GM12874 (cell line): ENCODE measurements at regions not wholly inside any gene's neighbourhood (a gene's known extent, or its start where the extent isn't known, plus 50 kb on each side); places are given as distances from the start of the nearest gene placed in this dataset.

Source experiments
- TF ChIP-seq, protein P1 (sequence below): IDR thresholded peaks from 2 replicates; pipeline ENCODE4 v1.5.1; 2011; ENCODE audit warnings: low read depth, mild to moderate bottlenecking, control low read depth, low read length, moderate library complexity; ENCODE audit not compliant: insufficient read depth

DNA sequence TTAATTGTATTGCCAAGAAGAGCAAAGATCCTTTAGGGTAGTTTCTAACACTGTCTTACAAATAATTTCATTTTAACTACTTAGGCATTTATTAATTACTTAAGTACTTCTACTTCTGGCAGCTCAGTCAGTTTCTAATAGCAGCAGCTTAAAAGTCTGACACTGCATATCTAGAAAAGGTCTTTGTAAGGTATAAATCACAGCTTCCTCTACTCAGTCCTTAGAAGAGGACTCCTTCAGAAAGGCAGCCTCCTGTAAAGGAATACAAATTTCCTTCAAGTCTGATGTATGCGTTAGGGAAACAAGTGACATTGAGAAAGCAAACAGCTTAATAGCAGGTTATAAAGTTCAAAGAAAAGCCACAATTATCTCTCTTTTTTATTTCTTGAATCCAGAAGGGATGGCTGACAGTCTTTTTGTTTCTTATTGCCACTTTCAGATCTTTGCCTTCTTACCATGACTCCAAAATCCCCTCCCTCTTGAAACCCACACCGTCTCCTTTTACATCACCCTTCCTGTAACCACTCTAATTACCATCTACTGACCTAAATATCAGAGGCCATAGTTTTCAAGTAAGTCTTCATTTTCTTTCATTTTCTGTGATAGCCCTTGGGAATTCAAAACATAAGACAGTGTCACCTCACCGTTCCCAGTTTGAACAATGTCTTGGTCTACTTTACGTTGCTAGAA, 109.5 kb downstream of the CGGBP1 start:
- TF ChIP-seq, protein P1, sequence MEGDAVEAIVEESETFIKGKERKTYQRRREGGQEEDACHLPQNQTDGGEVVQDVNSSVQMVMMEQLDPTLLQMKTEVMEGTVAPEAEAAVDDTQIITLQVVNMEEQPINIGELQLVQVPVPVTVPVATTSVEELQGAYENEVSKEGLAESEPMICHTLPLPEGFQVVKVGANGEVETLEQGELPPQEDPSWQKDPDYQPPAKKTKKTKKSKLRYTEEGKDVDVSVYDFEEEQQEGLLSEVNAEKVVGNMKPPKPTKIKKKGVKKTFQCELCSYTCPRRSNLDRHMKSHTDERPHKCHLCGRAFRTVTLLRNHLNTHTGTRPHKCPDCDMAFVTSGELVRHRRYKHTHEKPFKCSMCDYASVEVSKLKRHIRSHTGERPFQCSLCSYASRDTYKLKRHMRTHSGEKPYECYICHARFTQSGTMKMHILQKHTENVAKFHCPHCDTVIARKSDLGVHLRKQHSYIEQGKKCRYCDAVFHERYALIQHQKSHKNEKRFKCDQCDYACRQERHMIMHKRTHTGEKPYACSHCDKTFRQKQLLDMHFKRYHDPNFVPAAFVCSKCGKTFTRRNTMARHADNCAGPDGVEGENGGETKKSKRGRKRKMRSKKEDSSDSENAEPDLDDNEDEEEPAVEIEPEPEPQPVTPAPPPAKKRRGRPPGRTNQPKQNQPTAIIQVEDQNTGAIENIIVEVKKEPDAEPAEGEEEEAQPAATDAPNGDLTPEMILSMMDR, result no peak

DNA sequence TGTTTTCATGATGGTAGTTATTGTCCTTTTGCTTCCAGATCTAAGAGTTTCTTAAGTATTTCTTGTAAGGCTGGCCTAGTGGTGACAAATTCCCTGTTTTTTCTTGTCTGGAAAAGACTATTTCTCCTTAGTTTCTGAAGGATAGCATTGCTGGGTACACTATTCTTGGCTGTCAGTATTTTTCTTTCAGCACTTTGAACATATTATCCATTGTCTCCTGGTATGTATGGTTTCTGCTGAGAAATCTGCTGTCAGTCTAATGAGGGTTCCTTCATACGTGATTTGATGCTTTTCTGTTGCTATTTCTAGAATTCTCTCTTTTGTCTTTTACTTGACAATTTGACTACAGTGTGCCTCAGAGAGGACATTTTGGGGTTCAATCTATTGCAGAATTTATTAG, 134.3 kb downstream of the CGGBP1 start:
- TF ChIP-seq, protein P1, result no peak

DNA sequence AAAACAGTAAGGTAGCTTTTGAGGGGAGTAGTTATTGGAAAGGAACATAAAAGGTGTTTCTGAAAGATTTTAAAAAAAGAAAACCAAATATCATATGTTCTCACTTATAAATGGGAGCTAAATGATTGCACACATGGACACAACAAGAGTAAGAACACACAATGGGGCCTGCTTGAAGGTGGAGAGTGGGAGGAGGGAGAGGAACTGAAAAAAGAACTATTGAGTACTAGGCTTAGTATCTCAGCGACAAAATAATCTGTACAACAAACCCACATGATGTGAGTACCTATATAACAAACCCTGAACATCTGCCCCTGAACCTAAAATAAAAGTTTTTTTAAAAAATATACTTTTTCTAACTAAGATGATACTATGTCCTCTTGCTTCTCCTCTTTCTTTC, 138.3 kb downstream of the CGGBP1 start:
- TF ChIP-seq, protein P1, result no peak

DNA sequence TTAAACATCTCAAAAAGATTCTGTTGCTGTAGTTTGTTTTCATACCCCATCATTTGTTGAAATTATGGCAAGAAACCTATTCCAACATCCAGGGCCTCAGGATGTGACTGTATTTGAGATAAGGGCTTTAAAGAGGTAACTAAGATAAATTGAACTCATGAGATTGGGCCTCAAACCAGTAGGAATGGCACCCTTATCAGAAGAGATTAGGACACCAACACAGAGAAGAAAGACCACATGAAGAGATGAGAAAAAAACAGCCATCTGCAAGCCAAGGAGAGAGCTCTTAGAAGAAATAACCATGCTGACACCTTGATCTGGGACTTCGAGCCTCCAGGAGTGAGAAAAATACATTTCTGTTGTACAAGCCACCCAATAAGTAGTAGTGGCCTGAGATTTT, 157.7 kb downstream of the CGGBP1 start:
- TF ChIP-seq, protein P1, result no peak

DNA sequence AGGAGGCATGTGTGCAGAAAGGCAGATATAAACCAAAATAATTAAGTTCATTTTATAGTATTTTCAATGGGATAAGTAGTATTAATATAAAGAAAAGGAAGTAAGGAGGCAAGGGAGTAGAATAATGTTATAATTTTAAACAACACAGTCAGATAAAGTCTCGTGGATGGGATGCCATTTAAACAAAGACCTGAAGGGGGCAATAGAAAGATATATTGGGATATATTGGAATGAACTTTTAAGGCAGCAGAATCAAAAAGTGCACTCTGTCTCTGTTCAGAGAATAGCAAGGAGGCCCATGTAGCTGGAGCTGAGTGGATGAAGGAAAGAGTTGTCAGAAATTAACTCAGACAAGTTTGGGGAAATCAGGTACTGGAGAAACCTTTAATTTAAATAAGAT, 158.7 kb downstream of the CGGBP1 start:
- TF ChIP-seq, protein P1, result no peak

DNA sequence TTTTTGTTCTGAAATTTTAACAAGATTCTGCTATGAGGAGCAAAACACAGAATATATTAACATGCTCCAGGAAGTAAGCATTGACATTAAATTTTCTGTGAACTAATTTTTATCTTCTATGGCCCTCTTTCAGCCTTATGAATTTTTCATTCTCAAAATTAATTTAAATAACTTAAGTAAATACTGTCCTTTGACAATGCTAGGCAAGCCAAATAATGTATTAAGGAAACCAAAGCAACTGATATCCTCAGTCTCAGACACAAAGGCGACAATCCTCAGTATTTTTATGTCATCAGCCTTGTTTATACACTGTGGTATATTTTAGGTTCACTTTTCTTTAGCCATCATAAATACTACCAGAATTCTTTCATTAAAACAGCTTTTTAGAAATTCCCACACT, 159.8 kb downstream of the CGGBP1 start:
- TF ChIP-seq, protein P1, result no peak

DNA sequence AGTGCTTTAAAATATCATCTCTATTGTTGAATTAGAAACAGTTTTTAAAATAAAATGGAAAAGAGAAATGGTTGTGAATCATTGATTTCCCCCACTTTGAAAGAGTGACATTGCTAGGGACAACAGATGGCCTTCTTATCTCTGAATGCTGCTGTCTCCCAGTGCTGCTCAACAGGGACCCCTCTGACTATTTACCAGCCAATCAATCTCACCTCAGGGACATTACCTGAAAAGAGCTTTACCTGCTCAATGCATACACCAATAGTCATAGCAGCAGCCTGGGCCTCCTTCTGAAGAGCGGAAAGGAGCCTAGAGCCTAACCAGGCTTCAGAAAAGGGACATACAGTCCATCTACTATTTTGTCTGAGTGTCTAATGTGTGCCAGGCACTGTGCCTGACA, 162.8 kb downstream of the CGGBP1 start:
- TF ChIP-seq, protein P1, result no peak
